Astrocyte (in vitro differentiated cells and primary cell): ENCODE measurements at regions not wholly inside any gene's neighbourhood (a gene's known extent, or its start where the extent isn't known, plus 50 kb on each side); places are given as distances from the start of the nearest gene placed in this dataset.

Experiments used
- DNase-seq: peaks from one replicate; pipeline ENCODE4 v3.0.0-alpha.2; 2010; ENCODE audit warnings: low read depth
- FAIRE-seq: peaks from 2 replicates; lab custom pipeline; 2011; peaks lifted over from hg19 to GRCh38; lab: Jason Lieb, UNC
- H2AFZ ChIP-seq: 2 replicates; pipeline ENCODE4 v1.6.0; 2012; ENCODE audit warnings: low read depth, low read length, inconsistent platforms
- H3K27ac ChIP-seq: 2 replicates; pipeline ENCODE4 v1.5.1; 2011; ENCODE audit warnings: low read depth, low read length, inconsistent platforms
- H3K27me3 ChIP-seq: 2 replicates; pipeline ENCODE4 v1.6.0; 2011; ENCODE audit warnings: low read length, inconsistent platforms; ENCODE audit not compliant: insufficient read depth
- H3K36me3 ChIP-seq: 2 replicates; pipeline ENCODE4 v1.5.1; 2011; ENCODE audit warnings: low read length, inconsistent platforms; ENCODE audit not compliant: insufficient read depth
- H3K4me1 ChIP-seq: 2 replicates; pipeline ENCODE4 v1.5.1; 2011; ENCODE audit warnings: low read length, inconsistent platforms; ENCODE audit not compliant: insufficient read depth
- H3K4me2 ChIP-seq: 2 replicates; pipeline ENCODE4 v1.6.0; 2012; ENCODE audit warnings: low read length, inconsistent platforms
- H3K4me3 ChIP-seq: 2 replicates; pipeline ENCODE4 v1.5.1; 2011; ENCODE audit warnings: low read depth, mild to moderate bottlenecking, low read length, inconsistent platforms; ENCODE audit not compliant: insufficient read depth
- H3K79me2 ChIP-seq: 2 replicates; pipeline ENCODE4 v1.6.0; 2012; ENCODE audit warnings: mild to moderate bottlenecking, low read length, inconsistent platforms; ENCODE audit not compliant: insufficient read depth
- H3K9ac ChIP-seq: 2 replicates; pipeline ENCODE4 v1.6.0; 2012; ENCODE audit warnings: mild to moderate bottlenecking, low read length, inconsistent platforms
- H3K9me3 ChIP-seq: 2 replicates; pipeline ENCODE4 v1.5.1; 2012; ENCODE audit warnings: low read depth, mild to moderate bottlenecking, low read length, inconsistent platforms; ENCODE audit not compliant: insufficient read depth
- H4K20me1 ChIP-seq: 2 replicates; pipeline ENCODE4 v1.6.0; 2012; ENCODE audit warnings: low read length, inconsistent platforms; ENCODE audit not compliant: insufficient read depth
- H3K27ac Mint-ChIP-seq: one replicate; pipeline ENCODE4 v1.8.0; 2021; ENCODE audit warnings: mild to moderate bottlenecking, mixed read lengths; ENCODE audit not compliant: unreplicated experiment
- H3K27me3 Mint-ChIP-seq: one replicate; pipeline ENCODE4 v1.8.0; 2021; ENCODE audit warnings: low read depth, mixed read lengths; ENCODE audit not compliant: unreplicated experiment
- H3K36me3 Mint-ChIP-seq: one replicate; pipeline ENCODE4 v1.8.0; 2021; ENCODE audit warnings: low read depth, mixed read lengths; ENCODE audit not compliant: unreplicated experiment
- H3K4me1 Mint-ChIP-seq: one replicate; pipeline ENCODE4 v1.8.0; 2021; ENCODE audit warnings: low read depth, mixed read lengths; ENCODE audit not compliant: unreplicated experiment
- H3K4me3 Mint-ChIP-seq: one replicate; pipeline ENCODE4 v1.8.0; 2021; ENCODE audit warnings: mild to moderate bottlenecking, moderate library complexity, mixed read lengths; ENCODE audit not compliant: unreplicated experiment
- H3K9me3 Mint-ChIP-seq: one replicate; pipeline ENCODE4 v1.8.0; 2021; ENCODE audit warnings: mild to moderate bottlenecking, mixed read lengths; ENCODE audit not compliant: unreplicated experiment
- EZH2 ChIP-seq: IDR thresholded peaks from 2 replicates; pipeline ENCODE4 v1.6.1; 2012; ENCODE audit warnings: mild to moderate bottlenecking, low read length, inconsistent platforms; ENCODE audit not compliant: insufficient read depth
- TF ChIP-seq, protein P1 (sequence below): IDR thresholded peaks from 2 replicates; pipeline ENCODE4 v1.5.1; 2011; ENCODE audit warnings: low read depth, mild to moderate bottlenecking, inconsistent platforms, low read length, moderate library complexity; ENCODE audit not compliant: insufficient read depth

DNA sequence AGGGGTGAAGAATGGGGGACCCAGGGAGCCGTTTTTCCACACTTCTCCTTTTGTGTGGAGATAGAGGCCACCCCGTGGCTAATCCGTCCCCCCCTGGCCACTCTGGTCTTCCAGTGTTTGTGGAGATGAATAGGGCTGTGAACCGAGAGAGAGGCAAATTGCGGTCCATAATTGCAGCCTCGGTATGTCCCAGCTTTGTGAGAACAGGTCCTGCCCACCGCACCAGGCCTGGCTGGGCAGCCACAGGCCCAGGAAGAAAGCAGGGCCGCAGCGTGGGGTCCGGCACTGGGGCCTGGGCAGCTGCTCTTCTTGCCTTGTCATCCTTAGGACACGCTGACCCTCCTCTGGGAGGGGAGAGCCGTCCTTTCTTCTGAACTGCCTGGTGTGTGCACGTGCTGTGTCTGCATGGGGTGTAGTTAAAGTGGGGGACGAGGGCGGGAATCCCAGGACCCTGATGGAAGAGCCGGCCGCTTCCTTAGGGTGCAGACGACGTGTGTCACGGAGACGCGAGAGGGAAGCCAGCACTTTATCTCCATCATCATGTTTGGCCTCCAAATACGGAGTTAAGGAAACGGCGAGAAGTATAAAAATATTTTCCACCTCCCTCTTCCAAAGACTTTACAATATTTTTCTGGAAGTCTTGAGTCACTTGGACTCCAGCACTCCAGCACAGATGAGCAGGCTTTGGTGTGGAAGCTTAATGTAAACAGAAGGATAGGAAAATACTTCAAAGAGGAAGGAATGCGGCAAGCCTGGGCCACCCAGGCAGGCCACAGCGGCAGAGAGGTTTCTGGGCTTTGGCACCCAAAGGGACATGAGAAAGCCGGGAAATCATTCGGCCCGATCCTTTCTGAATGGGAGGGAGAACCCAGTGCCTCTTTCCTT lies 1248.4 kb downstream of the BRD1 start:
- Histone ChIP-seq H4K20me1 (peaks cover 63% of the 10 kb centered on the region), H3K4me3 (no peak overlapping the region), H3K27me3 (peaks cover 12% of the 10 kb centered on the region), H2AFZ (no peak overlapping the region), H3K79me2 (no peaks in the 10 kb centered on the region), H3K4me2 (peak overlapping the region; percentile 44), H3K36me3 (no peaks in the 10 kb centered on the region), H3K27ac (no peak overlapping the region), H3K9ac (no peak overlapping the region), H3K4me1 (peaks cover 6% of the 10 kb centered on the region), H3K9me3 (no peaks in the 10 kb centered on the region)
- no peak for FAIRE-seq
- H3K9me3 Mint-ChIP-seq = no peaks in the 10 kb centered on the region
- no peak overlapping the region for H3K4me3 Mint-ChIP-seq
- peaks cover 3% of the 10 kb centered on the region for H3K27me3 Mint-ChIP-seq
- peaks cover 4% of the 10 kb centered on the region for H3K4me1 Mint-ChIP-seq
- peak overlapping the region; percentile 75 for H3K27ac Mint-ChIP-seq
- TF ChIP-seq EZH2 = no peak
- TF ChIP-seq, protein P1, sequence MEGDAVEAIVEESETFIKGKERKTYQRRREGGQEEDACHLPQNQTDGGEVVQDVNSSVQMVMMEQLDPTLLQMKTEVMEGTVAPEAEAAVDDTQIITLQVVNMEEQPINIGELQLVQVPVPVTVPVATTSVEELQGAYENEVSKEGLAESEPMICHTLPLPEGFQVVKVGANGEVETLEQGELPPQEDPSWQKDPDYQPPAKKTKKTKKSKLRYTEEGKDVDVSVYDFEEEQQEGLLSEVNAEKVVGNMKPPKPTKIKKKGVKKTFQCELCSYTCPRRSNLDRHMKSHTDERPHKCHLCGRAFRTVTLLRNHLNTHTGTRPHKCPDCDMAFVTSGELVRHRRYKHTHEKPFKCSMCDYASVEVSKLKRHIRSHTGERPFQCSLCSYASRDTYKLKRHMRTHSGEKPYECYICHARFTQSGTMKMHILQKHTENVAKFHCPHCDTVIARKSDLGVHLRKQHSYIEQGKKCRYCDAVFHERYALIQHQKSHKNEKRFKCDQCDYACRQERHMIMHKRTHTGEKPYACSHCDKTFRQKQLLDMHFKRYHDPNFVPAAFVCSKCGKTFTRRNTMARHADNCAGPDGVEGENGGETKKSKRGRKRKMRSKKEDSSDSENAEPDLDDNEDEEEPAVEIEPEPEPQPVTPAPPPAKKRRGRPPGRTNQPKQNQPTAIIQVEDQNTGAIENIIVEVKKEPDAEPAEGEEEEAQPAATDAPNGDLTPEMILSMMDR = no peak
- H3K36me3 Mint-ChIP-seq = no peaks in the 10 kb centered on the region
- DNase-seq = peak; percentile 66

DNA sequence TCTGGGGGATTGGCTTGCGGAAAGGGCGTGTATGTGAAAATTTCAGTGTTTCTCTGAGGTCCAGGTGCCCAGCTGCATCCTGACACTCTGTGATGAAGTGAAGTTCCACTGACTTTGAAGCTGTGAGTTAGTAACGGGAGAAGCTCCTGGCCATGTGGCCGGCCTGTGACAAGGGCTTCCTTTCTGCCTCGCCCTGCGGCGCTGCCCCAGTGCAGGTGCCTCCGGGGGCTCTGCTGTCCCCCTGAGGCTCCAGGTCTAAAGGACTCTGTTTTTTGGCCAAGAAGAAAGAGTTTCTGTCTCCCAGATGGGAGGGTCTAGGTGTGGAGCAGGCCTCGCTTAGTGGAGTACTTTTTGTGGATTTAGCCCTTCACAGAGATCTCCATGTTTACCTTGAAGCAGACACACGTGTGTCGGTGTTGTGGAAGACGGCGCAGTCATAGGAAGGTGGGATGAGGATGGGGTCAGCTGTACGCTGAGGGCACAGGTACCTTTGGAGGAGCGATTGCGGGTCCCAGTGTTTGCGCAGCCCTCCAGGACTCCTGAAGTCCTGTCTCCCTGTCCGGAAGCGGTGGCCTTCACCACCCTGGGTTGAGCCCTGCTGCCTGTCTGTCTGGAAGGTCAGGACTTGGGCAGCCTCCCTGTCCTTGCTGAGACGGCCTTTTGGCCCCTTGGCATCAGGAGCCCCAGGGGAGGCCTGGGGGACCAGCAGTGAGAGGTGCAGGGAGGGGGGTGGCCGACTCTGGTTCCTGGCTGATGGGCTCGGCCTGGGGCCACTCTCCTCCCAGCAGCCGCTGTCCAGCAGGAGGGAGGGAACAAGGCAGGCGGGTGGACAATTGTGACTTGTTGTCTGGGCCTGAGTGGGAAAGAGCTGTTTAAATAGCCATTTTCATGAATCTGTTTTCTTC lies 1249.3 kb downstream of the BRD1 start:
- H2AFZ ChIP-seq = no peak overlapping the region
- H3K9me3 ChIP-seq = no peaks in the 10 kb centered on the region
- peak overlapping the region; percentile 7 for H3K27ac Mint-ChIP-seq
- no peak for DNase-seq
- no peak overlapping the region for H3K9ac ChIP-seq
- TF ChIP-seq EZH2 = no peak
- TF ChIP-seq, protein P1 = no peak
- H3K4me2 ChIP-seq = no peak overlapping the region
- H3K27ac ChIP-seq = no peak overlapping the region
- peaks cover 4% of the 10 kb centered on the region for H3K4me1 Mint-ChIP-seq
- peaks cover 13% of the 10 kb centered on the region for H3K27me3 ChIP-seq
- peaks cover 6% of the 10 kb centered on the region for H3K4me1 ChIP-seq
- H3K36me3 ChIP-seq = no peaks in the 10 kb centered on the region
- no peaks in the 10 kb centered on the region for H3K36me3 Mint-ChIP-seq
- H3K9me3 Mint-ChIP-seq = no peaks in the 10 kb centered on the region
- H3K4me3 Mint-ChIP-seq = peak overlapping the region; percentile 61
- peaks cover 55% of the 10 kb centered on the region for H4K20me1 ChIP-seq
- no peak overlapping the region for H3K4me3 ChIP-seq
- H3K27me3 Mint-ChIP-seq = peaks cover 8% of the 10 kb centered on the region
- H3K79me2 ChIP-seq = no peaks in the 10 kb centered on the region
- FAIRE-seq = no peak
